ENCODE measurements at regions not wholly inside any gene's neighbourhood (a gene's known extent, or its start where the extent isn't known, plus 50 kb on each side); places are given as distances from the start of the nearest gene placed in this dataset.

- TF ChIP-seq, protein P1, sequence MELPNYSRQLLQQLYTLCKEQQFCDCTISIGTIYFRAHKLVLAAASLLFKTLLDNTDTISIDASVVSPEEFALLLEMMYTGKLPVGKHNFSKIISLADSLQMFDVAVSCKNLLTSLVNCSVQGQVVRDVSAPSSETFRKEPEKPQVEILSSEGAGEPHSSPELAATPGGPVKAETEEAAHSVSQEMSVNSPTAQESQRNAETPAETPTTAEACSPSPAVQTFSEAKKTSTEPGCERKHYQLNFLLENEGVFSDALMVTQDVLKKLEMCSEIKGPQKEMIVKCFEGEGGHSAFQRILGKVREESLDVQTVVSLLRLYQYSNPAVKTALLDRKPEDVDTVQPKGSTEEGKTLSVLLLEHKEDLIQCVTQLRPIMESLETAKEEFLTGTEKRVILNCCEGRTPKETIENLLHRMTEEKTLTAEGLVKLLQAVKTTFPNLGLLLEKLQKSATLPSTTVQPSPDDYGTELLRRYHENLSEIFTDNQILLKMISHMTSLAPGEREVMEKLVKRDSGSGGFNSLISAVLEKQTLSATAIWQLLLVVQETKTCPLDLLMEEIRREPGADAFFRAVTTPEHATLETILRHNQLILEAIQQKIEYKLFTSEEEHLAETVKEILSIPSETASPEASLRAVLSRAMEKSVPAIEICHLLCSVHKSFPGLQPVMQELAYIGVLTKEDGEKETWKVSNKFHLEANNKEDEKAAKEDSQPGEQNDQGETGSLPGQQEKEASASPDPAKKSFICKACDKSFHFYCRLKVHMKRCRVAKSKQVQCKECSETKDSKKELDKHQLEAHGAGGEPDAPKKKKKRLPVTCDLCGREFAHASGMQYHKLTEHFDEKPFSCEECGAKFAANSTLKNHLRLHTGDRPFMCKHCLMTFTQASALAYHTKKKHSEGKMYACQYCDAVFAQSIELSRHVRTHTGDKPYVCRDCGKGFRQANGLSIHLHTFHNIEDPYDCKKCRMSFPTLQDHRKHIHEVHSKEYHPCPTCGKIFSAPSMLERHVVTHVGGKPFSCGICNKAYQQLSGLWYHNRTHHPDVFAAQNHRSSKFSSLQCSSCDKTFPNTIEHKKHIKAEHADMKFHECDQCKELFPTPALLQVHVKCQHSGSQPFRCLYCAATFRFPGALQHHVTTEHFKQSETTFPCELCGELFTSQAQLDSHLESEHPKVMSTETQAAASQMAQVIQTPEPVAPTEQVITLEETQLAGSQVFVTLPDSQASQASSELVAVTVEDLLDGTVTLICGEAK (IDR thresholded peaks at IDR 0.05), result no peak
- TF ChIP-seq, protein P1 (CRISPR knock-in tag; IDR thresholded peaks at IDR 0.05), result no peak
- TF ChIP-seq ZKSCAN5 (CRISPR knock-in tag; IDR thresholded peaks at IDR 0.05) (no peak), RARA (CRISPR knock-in tag; IDR thresholded peaks at IDR 0.05) (0 out of 2 replicates have a peak, but pooled peaks have one; percentile 11), ZNF788 (CRISPR knock-in tag; IDR thresholded peaks at IDR 0.05; ENCODE audit: borderline replicate concordance) (no peak), NFKB2 (CRISPR knock-in tag; IDR thresholded peaks at IDR 0.05; ENCODE audit: borderline replicate concordance) (no peak), TARDBP (CRISPR knock-in tag; IDR thresholded peaks at IDR 0.05) (0 out of 2 replicates have a peak, but pooled peaks have one; percentile 29), ZBTB25 (CRISPR knock-in tag; IDR thresholded peaks at IDR 0.05) (no peak), ZNF839 (CRISPR knock-in tag; IDR thresholded peaks at IDR 0.05; ENCODE audit: borderline replicate concordance) (no peak), ZNF644 (CRISPR knock-in tag; IDR thresholded peaks at IDR 0.05; ENCODE audit: low read depth) (0 out of 2 replicates have a peak, but pooled peaks have one; percentile 7), TFDP1 (CRISPR knock-in tag; IDR thresholded peaks at IDR 0.05; ENCODE audit: borderline replicate concordance) (peak; percentile 52; the same call in 1 of the 2 replicates), ZNF354B (CRISPR knock-in tag; IDR thresholded peaks at IDR 0.05) (peak; percentile 77; the same call in 1 of the 2 replicates)
- TF ChIP-seq, protein P2, sequence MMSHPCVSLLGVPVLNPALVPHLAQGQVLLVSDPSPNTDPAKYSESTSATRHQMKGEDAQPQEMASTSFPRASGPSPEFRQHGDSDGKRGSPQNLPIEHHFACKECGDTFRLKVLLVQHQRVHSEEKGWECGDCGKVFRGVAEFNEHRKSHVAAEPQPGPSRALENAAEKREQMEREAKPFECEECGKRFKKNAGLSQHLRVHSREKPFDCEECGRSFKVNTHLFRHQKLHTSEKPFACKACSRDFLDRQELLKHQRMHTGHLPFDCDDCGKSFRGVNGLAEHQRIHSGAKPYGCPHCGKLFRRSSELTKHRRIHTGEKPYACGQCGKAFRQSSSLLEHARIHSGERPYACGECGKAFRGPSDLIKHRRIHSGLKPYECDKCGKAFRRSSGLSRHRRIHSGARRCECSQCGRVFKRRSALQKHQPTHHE (CRISPR knock-in tag; IDR thresholded peaks at IDR 0.05; ENCODE audit: borderline replicate concordance), result no peak
- TF ChIP-seq, protein P3, sequence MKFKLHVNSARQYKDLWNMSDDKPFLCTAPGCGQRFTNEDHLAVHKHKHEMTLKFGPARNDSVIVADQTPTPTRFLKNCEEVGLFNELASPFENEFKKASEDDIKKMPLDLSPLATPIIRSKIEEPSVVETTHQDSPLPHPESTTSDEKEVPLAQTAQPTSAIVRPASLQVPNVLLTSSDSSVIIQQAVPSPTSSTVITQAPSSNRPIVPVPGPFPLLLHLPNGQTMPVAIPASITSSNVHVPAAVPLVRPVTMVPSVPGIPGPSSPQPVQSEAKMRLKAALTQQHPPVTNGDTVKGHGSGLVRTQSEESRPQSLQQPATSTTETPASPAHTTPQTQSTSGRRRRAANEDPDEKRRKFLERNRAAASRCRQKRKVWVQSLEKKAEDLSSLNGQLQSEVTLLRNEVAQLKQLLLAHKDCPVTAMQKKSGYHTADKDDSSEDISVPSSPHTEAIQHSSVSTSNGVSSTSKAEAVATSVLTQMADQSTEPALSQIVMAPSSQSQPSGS (CRISPR knock-in tag; IDR thresholded peaks at IDR 0.05), result no peak
Measured at GRCh38 chr7:140232957-140233917, 56.5 kb upstream of the KDM7A start (continued).

Measured in HepG2 (cell line).